GM19397 (cell line): ENCODE measurements at regions not wholly inside any gene's neighbourhood (a gene's known extent, or its start where the extent isn't known, plus 50 kb on each side); places are given as distances from the start of the nearest gene placed in this dataset.

Source experiments
- ATAC-seq: cut with Tn5 transposase; IDR thresholded peaks from one replicate; pipeline ENCODE4 v1.9.1; 2021; ENCODE audit warnings: mild to moderate bottlenecking, moderate library complexity; ENCODE audit not compliant: unreplicated experiment

DNA sequence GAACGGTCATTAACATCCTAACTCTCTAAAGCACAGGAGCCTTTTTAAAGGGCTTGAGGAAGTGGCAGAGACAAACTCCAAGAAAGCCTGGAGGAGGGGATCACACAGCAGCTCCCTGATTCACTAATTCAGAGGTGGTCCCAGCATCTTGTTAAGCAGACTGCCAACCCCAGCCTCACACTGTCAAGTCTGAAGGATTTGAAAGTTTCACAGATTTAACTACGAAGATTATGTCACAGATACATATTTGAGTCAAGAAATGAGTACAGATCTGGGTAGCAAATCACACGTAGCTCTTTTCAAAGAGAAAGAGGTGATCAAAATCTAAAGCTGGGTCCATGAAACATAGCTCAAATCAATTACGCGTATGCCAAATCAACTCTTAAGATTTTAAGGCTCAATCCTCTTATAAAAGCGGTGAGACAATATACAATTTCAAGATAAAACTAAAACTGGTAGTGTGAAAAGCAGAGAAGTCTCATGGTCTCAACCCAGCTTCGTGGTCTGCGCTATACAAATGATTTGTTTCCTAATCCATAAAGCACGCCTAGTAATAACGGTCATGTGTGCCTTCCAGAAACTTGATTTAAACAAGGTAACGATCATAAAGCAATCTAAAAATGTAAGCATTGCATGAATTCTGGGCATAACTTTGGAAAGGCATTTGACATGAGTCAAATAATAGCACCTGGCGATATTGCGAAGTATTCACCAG lies 229.9 kb upstream of the MKLN1 start:
- no peak for ATAC-seq

DNA sequence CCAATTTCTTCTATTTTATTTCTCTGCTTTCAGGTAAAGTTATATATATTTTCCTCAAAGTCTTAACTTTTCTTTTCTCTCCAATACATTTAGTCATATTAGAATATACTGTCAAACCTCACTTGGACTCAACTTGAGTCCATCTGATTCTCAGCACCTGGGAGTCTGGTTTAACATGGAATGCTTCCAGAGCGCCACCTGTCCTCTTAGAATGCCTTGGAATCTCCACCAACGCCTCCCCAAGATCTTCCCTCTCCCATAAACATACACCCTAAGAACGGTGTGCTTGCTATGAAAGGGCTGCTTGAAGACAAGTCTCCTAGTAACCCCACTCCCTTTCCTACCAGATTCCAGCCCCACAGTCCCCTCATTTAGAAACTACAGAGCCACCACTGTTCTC lies 229.1 kb upstream of the MKLN1 start:
- no peak for ATAC-seq

DNA sequence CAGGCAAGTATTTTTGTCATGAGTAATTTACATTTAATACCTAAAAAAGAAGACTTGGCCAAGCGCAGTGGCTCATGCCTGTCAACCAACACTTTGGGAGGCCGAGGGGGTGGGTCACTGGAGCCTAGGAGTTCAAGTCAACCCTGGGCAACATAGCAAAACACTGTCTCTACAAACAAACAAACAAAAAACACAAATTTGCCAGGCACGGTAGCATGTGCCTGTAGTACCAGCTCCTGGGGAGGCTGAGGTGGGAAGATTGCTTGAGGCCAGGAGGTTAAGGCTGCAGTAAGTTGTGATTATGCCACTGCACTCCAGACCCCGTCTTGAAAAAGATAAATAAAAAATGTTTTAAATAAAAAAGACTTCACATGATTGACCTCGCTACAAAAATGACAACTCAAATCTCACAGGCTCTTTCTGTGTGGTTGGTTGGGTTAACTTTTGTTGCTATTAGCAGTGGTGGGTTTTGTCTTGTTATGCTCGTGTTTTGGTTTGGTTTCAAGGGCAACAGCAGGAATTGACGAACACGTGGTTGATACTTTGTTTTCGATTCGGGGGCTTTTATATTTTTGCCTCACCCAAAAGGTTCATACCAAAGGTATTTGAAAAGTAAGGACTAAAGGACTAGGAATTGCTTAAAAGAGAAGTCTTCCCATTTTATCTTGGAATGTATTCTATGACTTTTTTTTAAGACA lies 227.2 kb upstream of the MKLN1 start:
- ATAC-seq: no peak

DNA sequence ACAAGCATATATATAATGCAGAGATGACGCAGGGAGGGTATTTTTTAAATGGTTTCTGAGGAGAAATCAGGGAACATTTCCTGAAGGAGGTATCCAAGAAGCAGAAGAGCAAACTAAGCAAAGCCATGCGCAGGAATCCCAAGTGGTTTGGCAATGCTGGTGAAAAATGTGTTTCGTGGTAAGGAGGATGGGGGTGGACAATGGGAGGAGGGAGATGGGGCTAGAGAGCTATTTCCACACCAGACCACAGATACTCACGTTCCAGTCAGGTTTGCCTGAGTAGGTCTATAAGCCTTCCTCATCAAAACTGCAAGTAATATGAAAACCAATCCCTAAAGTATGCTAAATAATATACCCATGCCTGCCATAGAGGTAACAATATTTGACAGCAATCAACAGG lies 223.7 kb upstream of the MKLN1 start:
- ATAC-seq: no peak

DNA sequence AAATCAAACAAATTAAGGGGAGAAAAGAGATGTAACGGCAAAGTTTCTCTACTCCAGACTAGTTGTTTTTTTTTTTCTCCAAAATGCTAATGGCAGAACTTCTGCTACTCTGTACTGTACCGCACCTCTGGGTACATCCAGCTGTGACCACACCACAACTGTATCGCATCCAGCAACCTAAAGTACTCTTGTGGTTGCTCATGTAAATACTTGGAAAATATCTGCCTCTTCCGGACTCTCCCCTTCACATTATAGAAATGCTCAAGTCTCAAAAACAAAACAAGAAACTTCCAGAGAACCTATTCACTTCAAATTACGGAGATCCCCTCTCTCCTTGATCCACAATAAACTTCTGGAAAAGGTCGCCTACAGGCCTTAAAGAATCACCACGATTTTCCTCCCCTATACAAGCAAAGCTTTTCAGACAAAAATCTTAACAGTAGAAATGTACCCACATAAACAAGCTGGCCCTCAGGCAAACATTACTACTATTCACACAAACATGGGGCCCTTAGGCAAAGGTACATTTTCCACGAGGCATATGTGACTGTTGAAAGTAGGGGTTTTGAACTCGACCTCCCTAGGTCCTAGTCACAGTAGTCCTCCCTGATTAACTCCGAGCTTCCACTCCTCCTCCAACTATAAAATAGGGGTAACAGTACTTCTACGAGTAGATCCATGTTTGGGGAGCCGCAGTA lies 222.9 kb upstream of the MKLN1 start:
- ATAC-seq: no peak

DNA sequence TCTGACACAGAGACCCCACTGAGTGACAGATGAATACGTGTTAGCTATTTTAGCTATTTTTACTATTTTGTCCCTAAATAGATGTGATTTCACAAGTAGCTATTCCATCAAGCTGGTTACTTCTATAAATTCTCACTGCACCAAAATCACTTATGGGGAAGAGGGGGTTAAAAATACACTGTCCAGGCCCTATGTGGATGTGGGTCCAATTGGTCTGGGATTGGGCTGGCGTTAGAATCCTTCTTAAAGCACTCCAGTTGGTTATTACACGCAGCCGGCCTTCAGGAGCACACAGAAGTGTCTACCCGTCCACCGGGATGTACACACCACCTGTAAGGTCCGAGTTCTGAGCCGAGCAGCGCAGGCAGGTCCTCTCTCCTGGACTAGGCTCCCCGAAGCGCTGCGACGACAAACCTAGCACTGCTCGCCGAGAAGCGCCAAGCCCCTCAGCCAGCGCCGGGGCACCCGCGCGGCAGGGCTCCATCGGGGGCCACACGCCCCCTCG lies 222.3 kb upstream of the MKLN1 start:
- no peak for ATAC-seq

DNA sequence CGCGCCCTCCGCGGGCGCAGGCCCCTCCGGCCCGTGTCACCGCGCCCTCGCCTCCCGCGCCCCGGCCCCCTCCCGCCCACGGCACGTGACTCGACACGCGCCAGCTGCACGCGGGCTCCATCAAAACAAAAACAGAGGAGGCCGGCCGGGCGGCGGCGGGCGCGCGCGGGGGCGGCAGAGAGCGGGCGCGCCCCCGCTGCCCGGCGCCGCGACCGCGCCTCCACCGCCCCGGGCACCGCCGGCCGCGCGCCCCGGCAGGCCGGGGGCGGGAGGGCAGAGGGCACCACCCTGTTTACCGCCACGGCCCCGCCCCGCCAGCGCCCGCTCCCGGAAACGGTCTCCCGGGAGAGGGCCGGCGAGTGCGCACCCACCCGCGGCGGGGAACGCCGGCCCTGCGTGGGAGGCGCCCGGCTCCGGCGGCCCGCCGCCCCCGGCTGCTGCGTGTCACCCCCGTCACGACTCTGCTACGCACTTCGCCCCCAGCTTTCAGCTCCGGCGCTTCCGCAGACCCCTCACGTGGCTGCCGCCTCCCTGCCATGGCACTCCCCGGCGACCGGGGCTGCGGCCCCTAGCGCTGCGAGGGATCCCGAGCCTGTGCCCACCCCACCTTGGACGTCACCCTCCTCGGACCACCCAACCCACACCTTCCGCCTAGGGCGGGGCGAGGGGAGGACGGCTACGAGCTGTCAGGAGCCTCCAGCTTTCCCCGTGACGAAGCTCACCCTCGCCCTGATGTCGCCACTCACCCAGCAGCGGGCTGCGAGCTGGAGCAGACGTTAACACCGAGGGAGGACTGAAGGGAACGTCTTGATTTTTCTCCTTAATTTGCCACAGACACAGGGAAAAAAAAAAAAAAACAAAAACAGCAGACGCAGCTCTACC lies 221.6 kb upstream of the MKLN1 start:
- ATAC-seq: peak; percentile 41

DNA sequence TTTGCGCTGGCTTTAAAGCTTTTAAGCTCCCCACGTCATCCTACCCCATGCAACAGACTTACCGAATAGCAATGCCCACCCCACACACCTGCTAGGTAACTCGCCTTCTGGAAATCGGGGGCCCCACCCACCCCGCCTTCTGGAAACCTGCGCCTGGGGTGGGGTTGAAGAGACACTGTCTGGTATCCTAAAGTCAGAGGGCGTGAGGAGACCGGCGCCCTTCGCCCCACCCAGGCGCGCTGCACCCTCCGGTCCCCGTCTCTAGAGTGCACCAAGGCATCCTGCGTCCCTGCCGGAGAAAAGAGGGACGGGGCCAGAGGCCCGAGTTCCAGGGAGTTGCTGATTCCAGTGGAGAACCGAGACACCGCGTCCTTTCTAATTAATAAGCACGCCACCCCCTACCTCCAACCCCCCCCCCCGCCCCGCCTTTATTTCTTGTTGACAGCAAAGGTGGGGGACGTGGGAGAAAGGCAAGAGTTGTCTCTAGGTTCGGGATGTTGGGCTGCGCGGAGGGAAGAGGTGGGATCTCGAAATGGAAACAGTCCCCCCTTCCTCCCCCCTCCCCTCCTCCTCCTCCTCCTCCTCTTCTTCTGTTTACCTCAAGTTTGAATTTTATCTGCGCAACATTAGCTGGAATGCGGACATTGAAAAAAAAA lies 220.9 kb upstream of the MKLN1 start:
- ATAC-seq: no peak

DNA sequence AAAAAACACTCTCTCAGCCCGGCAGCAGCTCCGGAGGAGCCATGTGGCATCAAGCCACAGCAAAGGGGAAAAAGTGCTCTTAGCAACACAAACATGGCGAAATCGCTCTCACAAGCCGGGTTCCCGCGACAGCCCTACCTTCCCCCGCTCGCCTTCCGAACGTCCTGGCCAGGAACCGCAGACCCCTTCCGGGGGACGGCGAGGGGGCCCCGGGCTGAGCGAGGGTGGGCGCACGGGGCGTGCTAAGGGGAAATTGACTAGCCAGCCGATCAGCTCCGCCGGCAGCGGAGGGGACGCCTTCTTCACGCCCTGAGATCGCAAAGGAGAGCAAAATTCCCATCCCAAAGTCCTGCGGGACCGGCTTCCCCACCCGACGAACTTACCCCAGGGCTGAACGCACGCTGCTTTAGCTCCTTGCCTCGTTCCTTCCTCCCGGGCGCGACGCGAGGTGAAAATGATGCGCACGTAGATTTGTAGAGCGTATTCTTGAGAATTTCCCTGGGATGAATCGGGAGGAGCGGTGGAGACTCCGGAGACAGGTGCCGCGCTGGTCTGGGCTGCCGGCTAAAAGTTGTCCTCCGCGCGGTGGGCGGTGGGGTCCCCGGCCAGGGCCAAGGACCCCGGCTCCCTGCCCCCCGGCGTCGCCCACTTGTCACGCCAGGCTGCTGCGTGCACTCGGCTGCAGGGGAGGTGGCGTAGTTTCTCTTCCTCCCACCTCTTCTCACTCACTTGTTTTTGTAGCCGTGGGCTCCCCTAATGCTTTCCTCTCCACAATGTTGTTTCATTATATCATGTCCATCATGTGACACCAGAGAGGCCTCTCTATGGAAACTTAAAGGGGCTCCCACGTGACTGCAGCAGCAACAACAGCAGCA lies 220.1 kb upstream of the MKLN1 start:
- peak; percentile 36 for ATAC-seq

DNA sequence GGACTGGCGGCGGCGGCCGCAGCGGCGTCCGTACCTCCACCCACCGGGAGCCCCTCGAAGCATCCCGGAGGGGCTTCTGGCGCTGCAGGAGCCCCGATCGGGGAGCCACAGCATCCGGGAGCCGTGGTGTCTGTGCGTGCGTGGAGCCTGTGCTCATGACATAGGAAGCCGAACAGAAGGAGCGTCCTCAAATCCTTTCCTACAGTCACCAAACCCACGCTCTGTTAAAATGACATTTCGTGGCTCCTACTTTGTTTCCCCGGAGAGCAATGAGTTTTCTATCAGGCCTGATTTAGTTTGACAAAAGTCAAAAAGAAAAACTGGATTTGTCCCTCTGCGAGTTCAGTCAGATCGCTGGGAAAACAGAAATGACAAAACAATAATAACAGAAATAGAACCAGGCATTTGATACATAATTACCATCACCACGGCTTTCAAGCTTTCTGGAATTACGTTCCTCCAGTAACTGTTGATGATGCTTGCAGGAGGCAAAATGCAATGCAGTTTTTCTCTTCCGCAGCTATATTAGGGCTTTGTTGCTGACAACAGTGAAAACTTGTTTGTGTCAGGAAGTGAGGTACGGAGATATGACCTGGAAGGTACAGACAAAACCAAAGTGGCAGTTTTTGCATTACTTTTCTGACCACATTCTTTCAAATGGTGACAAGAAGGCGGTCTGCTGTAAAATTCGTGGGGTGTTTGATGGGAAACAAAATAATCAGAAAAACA lies 219.3 kb upstream of the MKLN1 start:
- no peak for ATAC-seq

DNA sequence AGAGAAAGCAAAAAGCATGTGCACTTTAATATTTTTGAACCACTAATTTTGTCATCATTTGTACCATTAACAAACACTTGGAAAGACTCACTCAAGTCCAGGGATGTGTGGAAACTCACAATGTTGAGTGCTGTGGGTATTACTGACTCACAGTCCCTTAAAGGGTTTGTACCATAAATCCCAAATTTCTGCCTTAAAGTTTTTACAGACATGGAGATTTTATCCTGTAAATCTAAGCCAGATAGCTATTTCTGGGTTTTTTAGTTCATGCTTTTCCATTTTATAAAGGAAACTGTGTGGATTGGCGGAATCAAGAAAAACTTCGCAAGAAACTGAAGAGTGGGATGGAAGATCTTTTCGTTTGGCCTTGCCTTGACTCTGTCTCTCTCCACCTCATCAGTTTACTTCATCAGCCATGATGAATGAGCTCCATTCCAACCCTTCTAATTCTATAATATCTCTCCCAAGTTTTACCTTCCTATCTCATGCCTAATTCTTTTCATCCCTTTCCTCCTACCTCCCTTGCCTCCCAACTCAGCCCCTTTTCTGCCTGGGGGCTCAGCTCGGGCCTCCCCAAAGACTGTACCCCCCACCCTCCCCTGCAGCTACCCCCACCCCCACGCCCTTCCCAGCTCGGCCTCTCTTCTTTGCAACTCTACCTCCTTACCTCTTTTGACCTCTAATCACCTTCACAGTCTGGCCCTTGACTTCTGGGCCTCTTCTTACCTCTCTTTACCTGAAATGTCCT lies 218.5 kb upstream of the MKLN1 start:
- no peak for ATAC-seq

DNA sequence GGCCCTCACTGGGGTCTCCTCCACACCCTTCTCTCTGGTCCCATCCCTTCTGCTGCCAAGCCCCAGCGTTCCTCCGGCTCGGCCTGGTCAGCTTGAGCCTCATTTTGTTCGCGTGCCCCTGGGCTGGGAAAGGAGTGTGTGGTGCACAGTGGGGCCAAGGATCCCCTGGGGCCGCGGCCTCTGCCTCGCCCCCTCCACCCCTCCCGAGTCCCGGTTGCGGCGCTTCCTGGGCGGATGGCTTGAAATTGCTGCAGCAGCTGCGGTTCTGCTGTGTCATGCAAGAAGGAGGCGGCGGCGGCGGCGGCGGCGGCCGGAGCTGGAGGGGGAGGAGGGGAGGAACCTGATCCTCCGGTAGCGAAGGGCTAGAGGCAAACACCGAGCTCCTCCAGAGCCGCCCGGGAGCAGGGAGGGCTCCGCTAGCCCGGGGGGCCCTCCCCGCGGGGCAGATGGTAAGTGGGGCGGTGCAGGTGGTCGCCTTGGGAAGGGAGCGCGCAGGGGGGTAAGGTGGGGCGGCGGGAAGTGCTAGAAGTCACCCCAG lies 217.8 kb upstream of the MKLN1 start:
- peak; percentile 25 for ATAC-seq

DNA sequence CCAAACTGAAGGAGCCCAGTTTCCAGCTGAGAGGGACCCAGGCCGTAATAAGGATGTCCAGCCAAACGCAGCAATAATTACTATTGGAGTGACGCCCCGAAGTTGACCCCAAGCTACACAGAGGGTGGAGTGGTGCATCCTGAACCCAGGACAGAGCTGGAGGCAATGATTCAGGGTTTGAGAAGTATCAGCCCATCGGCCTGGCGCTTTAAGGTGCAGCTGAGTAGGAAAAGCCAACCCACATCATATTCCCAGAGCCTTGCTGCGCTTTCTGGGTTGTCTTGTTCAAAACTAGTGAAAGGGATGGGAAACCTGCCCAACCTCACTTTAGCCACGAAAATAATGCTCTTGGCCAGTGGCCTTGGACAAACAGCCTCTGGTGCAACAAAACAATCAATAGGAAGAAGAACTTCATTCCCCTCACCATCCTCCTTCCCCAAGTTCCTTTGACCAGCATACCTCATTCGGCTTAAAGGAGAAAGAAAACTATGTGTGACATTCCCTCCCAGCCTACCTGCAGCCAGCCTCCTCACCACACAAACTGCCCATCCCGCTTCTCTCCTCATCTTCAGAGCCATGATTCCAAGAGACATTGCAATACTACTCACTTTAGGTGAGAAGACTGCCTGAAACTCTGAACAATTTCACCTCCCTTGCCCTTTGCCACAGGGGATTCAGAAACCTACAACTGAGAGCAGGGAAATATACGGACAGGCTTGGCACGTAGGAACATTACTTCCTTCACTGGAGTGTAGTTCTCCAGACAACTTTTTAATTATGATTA lies 217.2 kb upstream of the MKLN1 start:
- ATAC-seq: no peak

DNA sequence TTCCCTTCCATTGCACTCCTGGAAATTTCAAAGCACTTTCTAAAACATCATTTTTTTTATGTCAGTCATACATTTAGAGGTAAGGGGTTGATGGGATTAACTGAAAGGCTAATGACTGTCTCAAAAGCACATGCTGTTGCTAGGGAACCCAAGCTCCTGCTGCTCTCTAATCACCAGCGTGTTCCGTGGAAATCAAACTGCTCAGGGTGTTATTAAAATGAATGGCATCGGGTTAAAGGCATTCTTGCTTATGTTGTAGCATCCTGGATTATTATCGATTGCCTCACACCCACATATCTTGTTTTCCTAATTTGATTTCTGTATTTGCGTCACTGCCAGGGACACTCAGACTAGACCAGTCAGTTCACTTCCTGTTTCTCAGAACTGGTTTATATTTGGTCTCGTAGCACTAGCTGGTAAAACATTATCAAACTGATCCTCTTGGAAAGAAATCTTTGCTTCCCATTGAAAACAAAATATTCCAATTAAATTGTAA lies 216.5 kb upstream of the MKLN1 start:
- ATAC-seq: no peak

DNA sequence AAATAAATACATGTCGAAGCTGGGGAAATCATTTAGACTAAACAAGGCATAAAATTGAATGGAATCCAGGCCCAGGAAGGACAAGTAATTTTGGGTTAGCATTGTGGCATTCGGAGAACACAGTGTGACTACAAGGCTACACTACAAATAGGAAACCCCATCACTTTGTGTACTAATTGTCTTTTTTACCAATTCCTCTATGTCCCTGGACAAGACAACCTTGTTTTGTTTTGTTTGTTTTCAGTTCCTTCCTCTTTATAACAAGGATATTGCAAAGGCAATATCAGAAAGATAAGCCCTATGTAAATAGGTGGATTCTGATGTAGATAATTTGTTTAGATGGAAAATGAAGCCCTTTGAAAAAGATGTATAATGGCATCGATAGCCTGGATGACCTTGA lies 215.9 kb upstream of the MKLN1 start:
- ATAC-seq: no peak

DNA sequence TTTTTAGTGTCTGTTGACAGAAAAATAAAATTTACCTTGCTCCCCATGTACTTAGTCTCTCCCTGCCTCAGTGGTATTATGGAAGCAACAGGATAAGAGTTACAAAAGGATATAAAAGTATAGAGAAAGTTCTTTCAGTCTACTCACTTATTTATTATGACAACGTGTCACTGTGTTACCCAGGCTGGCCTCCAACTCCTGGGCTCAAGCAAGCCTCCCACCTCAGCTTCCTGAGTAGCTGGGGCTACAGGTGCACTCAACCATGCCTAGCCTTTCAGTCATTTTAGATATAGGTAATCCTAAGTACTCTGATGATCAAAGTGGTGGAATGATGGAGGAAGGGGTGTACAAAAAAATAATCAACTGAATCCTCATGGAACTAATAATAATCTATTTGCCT lies 215.2 kb upstream of the MKLN1 start:
- no peak for ATAC-seq

DNA sequence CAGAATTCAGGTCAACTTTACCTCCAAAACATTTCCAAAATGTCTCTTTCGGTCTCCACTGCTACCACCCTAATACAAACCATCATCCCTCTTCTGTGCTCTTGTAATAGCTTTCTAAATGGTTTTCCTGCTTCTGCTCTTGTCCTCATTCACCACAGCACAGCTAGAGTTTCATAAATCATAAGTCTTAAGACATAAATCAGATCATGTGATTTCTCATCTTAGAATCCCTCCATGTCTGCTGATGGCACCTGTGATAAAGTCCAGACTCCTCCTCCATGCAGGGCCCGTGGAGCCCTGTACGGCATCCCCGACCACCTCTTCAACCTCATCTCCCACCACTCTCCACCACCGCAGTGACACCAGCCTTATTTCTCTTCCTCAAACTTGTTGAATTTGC lies 212.3 kb upstream of the MKLN1 start:
- ATAC-seq: no peak
